ENCODE measurements at regions not wholly inside any gene's neighbourhood (a gene's known extent, or its start where the extent isn't known, plus 50 kb on each side); places are given as distances from the start of the nearest gene placed in this dataset.

DNA sequence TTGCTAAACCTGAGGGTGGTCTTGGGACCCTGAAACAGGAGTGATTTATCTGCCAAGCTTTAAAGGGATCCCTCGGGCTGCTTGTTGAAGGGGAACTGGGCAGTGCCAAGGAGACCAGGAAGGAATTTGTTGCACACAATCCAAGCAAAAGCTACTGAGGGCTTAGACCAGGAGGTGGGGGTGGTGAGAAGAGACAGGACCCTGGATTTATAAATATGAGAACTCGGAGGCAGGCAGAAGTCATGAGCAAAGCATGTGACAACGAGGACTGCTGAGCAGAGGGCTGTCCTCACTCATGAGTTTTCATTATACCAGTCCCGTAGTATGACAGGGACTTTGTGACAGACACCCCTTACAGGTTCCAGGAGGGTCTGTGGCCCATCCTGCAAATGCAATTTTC is 237.3 kb downstream of the DRD1 start:
- H3K9me3 ChIP-seq = no peaks in the 10 kb centered on the region
- intact Hi-C loops (cut with DNase I) = no loop called here
- no peak overlapping the region for H3K27ac ChIP-seq
- no peaks in the 10 kb centered on the region for H3K27me3 ChIP-seq
- no peak overlapping the region for H3K4me3 ChIP-seq
- TF ChIP-seq POLR2A (IDR thresholded peaks at IDR 0.05) = no peak
- TF ChIP-seq POLR2AphosphoS5 (IDR thresholded peaks at IDR 0.05; ENCODE audit: insufficient read depth in 1 of 2, low read depth in 1 of 2) = no peak
- TF ChIP-seq, protein P1, sequence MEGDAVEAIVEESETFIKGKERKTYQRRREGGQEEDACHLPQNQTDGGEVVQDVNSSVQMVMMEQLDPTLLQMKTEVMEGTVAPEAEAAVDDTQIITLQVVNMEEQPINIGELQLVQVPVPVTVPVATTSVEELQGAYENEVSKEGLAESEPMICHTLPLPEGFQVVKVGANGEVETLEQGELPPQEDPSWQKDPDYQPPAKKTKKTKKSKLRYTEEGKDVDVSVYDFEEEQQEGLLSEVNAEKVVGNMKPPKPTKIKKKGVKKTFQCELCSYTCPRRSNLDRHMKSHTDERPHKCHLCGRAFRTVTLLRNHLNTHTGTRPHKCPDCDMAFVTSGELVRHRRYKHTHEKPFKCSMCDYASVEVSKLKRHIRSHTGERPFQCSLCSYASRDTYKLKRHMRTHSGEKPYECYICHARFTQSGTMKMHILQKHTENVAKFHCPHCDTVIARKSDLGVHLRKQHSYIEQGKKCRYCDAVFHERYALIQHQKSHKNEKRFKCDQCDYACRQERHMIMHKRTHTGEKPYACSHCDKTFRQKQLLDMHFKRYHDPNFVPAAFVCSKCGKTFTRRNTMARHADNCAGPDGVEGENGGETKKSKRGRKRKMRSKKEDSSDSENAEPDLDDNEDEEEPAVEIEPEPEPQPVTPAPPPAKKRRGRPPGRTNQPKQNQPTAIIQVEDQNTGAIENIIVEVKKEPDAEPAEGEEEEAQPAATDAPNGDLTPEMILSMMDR (IDR thresholded peaks at IDR 0.05) = no peak
- no peaks in the 10 kb centered on the region for H3K4me1 ChIP-seq
- DNase-seq (ENCODE audit: extremely low spot score in 2 of 2) = no peak
- H3K36me3 ChIP-seq = no peaks in the 10 kb centered on the region

DNA sequence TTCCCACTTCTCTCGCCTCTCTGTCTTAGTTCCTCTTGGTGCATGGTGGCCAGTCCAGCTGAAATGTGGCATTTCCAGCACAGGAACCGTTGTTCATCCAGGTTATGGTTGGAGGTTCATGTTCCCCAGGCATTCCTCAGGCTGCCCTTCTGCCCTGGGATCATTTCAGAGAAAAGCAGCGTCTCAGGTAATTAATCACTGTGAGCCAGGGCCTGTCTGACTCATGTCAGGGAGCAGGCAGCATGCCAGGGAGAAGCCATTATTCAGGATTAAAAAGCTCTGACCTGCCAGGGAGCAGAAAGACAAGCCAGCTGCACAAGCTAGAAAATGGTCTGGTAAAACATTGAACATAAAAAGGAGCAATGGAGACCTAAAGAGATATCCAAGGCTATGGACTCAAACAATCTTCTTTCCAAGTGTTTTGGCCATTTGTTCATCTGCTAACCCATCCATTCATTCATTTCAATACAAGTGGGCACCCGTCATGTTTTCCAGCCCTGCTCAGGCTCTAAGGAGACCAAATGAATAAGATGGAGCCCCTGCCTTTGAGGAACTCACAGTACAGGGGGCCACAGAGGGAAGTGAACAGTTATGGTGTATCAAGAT is 241.4 kb downstream of the DRD1 start:
- H3K27ac ChIP-seq = no peak overlapping the region
- no peak overlapping the region for H3K4me3 ChIP-seq
- TF ChIP-seq POLR2A (IDR thresholded peaks at IDR 0.05) (no peak), POLR2AphosphoS5 (IDR thresholded peaks at IDR 0.05; ENCODE audit: insufficient read depth in 1 of 2, low read depth in 1 of 2) (no peak)
- TF ChIP-seq, protein P1 (IDR thresholded peaks at IDR 0.05) = no peak
- H3K4me1 ChIP-seq = no peaks in the 10 kb centered on the region
- H3K36me3 ChIP-seq = no peaks in the 10 kb centered on the region
- no peak for DNase-seq (ENCODE audit: extremely low spot score in 2 of 2)
- no peaks in the 10 kb centered on the region for H3K27me3 ChIP-seq
- H3K9me3 ChIP-seq = no peaks in the 10 kb centered on the region
- intact Hi-C loops (cut with DNase I) = no loop called here

DNA sequence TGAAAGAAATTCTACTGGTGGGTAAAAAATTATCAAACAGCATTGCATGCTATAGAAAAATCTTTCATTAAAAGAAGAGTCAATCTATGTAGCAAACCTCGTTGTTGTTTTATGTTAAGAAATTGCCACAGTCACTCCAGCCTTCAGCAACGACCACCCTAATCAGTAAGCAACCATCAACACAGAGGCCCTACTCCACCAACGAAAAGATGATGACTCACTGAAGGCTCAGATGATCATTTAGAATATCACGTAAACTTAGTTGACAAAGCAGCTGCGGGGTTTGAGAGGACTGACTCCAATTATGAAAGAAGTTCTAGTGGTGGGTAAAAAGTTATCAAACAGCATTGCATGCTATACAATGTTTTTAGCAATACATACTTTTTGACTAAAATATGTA is 242.6 kb downstream of the DRD1 start:
- intact Hi-C loops (cut with DNase I) = no loop called here
- no peaks in the 10 kb centered on the region for H3K36me3 ChIP-seq
- no peak overlapping the region for H3K27ac ChIP-seq
- no peaks in the 10 kb centered on the region for H3K4me1 ChIP-seq
- no peak for DNase-seq (ENCODE audit: extremely low spot score in 2 of 2)
- H3K4me3 ChIP-seq = no peak overlapping the region
- no peaks in the 10 kb centered on the region for H3K27me3 ChIP-seq
- no peaks in the 10 kb centered on the region for H3K9me3 ChIP-seq
- TF ChIP-seq POLR2AphosphoS5 (IDR thresholded peaks at IDR 0.05; ENCODE audit: insufficient read depth in 1 of 2, low read depth in 1 of 2) = no peak
- TF ChIP-seq, protein P1 (IDR thresholded peaks at IDR 0.05) = no peak
- no peak for TF ChIP-seq POLR2A (IDR thresholded peaks at IDR 0.05)

DNA sequence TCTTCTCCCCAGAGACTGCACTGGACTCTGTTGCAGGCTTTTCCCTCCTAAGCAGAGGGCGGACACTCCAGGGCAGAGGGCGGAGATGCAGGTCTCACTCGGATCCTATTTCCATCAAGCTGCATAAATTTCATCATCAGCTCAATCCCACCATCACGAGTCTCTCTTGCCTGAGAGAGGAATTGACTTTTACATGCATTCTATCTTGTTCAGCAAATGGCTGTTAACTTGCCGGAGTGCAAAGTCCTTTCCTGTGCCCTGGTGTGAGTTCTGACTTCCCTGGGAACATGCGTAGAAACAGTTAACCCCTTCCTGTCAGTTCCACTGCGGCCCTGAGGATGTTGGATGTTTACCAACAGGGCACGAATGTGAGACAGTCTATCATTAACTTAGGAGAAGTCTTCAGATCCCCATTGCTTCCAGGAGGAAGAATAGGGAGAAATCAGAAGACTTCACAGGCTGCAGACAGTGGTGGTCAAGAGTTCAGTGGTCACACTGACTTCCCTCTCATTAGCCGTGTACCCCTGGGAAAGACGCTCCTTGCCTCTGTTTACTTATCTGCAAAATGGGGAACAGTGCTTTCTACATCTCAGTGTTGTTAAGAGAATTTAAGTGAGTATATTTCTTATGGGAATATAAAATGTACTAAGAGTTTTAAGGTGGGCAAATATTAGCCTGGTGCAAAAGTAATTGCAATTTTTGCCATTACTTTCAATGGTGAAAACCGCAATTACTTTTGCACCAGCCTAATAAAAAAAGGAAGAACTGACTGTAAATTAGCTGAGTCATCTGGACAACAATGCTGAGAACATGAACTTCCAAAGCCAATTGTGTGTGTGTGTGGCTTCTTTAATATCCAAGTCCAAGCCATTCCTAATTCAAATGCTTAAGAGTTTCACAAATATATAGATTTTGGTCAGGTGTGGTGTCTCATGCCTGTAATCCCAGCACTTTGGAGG is 248.0 kb downstream of the DRD1 start:
- intact Hi-C loops (cut with DNase I) = no loop called here
- no peak overlapping the region for H3K4me3 ChIP-seq
- DNase-seq (ENCODE audit: extremely low spot score in 2 of 2) = no peak

More for the DNA sequence above, 248.0 kb downstream of the DRD1 start:
- no peaks in the 10 kb centered on the region for H3K9me3 ChIP-seq
- no peaks in the 10 kb centered on the region for H3K27me3 ChIP-seq
- TF ChIP-seq POLR2AphosphoS5 (IDR thresholded peaks at IDR 0.05; ENCODE audit: insufficient read depth in 1 of 2, low read depth in 1 of 2) (no peak), POLR2A (IDR thresholded peaks at IDR 0.05) (no peak)
- TF ChIP-seq, protein P1 (IDR thresholded peaks at IDR 0.05) = no peak
- H3K27ac ChIP-seq = no peak overlapping the region
- H3K36me3 ChIP-seq = no peaks in the 10 kb centered on the region
- H3K4me1 ChIP-seq = no peaks in the 10 kb centered on the region
